GM23248 (cell line): ENCODE measurements at regions not wholly inside any gene's neighbourhood (a gene's known extent, or its start where the extent isn't known, plus 50 kb on each side); places are given as distances from the start of the nearest gene placed in this dataset.

Experiments used
- DNase-seq: peaks from one replicate; pipeline ENCODE4 v3.0.0-alpha.2; 2015
- H2AFZ ChIP-seq: fragments of 200-600 bp; sonication (generic); 2 replicates; pipeline ENCODE4 v1.6.1; 2016; ENCODE audit warnings: antibody characterized with exemption
- H3F3A ChIP-seq: fragments of 200-600 bp; sonication (generic); 2 replicates; pipeline ENCODE4 v1.6.1; 2016; ENCODE audit warnings: mild to moderate bottlenecking, antibody characterized with exemption, mixed run types; ENCODE audit not compliant: insufficient read depth
- H3K27ac ChIP-seq: fragments of 200-600 bp; sonication (generic); 2 replicates; pipeline ENCODE4 v1.5.1; 2016; ENCODE audit warnings: mild to moderate bottlenecking
- H3K27me3 ChIP-seq: fragments of 200-600 bp; sonication (generic); replicated peaks from 2 replicates; pipeline ENCODE4 v1.6.1; 2016; ENCODE audit warnings: mild to moderate bottlenecking; ENCODE audit not compliant: insufficient read depth
- H3K36me3 ChIP-seq: fragments of 200-600 bp; sonication (generic); 2 replicates; pipeline ENCODE4 v1.6.1; 2016; ENCODE audit warnings: low read depth, mild to moderate bottlenecking
- H3K4me1 ChIP-seq: fragments of 200-600 bp; sonication (generic); 2 replicates; pipeline ENCODE4 v1.6.1; 2016; ENCODE audit warnings: mild to moderate bottlenecking; ENCODE audit not compliant: insufficient read depth
- H3K4me2 ChIP-seq: fragments of 200-600 bp; sonication (generic); one replicate; pipeline ENCODE4 v1.6.1; 2016; ENCODE audit warnings: mild to moderate bottlenecking; ENCODE audit not compliant: unreplicated experiment
- H3K4me3 ChIP-seq: fragments of 200-600 bp; sonication (generic); 2 replicates; pipeline ENCODE4 v1.5.1; 2016; ENCODE audit warnings: mild to moderate bottlenecking
- H3K79me2 ChIP-seq: fragments of 200-600 bp; sonication (generic); 2 replicates; pipeline ENCODE4 v1.6.1; 2016; ENCODE audit warnings: mild to moderate bottlenecking; ENCODE audit not compliant: insufficient read depth
- H3K9ac ChIP-seq: fragments of 200-600 bp; sonication (generic); 2 replicates; pipeline ENCODE4 v1.6.1; 2016; ENCODE audit warnings: mild to moderate bottlenecking
- H3K9me2 ChIP-seq: fragments of 200-600 bp; sonication (generic); 2 replicates; pipeline ENCODE4 v1.6.1; 2016; ENCODE audit warnings: mixed run types, mild to moderate bottlenecking, moderate library complexity; ENCODE audit not compliant: insufficient read depth
- H3K9me3 ChIP-seq: fragments of 200-600 bp; sonication (generic); one replicate; pipeline ENCODE4 v1.6.1; 2017; ENCODE audit warnings: low read depth
- H4K20me1 ChIP-seq: fragments of 200-600 bp; sonication (generic); 2 replicates; pipeline ENCODE4 v1.6.0; 2016; ENCODE audit not compliant: insufficient read depth
- EZH2 ChIP-seq: fragments of 200-600 bp; sonication (generic); IDR thresholded peaks from 2 replicates; pipeline ENCODE4 v1.6.1; 2018; ENCODE audit warnings: antibody characterized with exemption, mild to moderate bottlenecking; ENCODE audit not compliant: insufficient read depth, poor library complexity, severe bottlenecking
- EZH2phosphoT487 ChIP-seq: fragments of 200-600 bp; sonication (generic); IDR thresholded peaks from 2 replicates; pipeline ENCODE4 v1.6.1; 2018; ENCODE audit warnings: antibody characterized with exemption, moderate library complexity, mild to moderate bottlenecking, low read depth; ENCODE audit not compliant: insufficient read depth
- WGBS, 2 experiments: methylation state at CpG; one replicate each; pipeline ENCODE4 v1.1.6; 2015 to 2017; ENCODE audit warnings: low lambda C conversion rate in 2 of 2, low coverage in 1 of 2; ENCODE audit errors: missing lambda C conversion rate in 2 of 2; 5-methylcytosine and 5-hydroxymethylcytosine counted together
- in situ Hi-C: fragments of 300-500 bp; cut with MboI; formaldehyde crosslinking; loops from 2 replicates; pipeline ENCODE4 v1.15.0; 2020

DNA sequence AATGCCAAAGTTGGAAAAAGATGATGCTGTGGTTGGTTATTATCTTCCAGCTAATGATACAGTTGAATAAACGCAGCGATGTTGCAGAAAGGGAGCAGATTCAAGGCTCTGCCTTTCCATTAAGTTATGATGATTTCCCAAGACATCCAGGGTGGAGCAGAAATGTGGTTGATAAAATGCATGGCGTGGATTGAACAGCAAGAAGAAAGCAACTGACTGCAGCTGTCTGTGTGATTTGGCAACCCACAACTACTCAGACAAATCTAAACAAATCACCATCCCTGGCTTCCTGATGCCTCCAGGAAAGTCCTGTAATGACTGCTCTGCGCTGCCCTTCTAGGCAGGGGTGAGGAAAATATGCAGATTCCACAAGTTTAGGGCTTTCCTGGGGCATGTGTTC, 166.3 kb downstream of the NRP2 start:
- 2 to 4% methylated on average over 4 of the region's 4 CpGs for WGBS, 2 experiments
- no peak overlapping the region for H3K4me2 ChIP-seq
- in situ Hi-C loops: no loop called here

More for the DNA sequence above, 166.3 kb downstream of the NRP2 start:
- Histone ChIP-seq H3K36me3 (no peaks in the 10 kb centered on the region), H3F3A (no peaks in the 10 kb centered on the region), H3K9me2 (no peaks in the 10 kb centered on the region), H3K79me2 (no peaks in the 10 kb centered on the region), H4K20me1 (no peaks in the 10 kb centered on the region), H3K9me3 (no peaks in the 10 kb centered on the region), H2AFZ (no peak overlapping the region), H3K27me3 (peaks cover 4% of the 10 kb centered on the region), H3K4me3 (no peak overlapping the region), H3K27ac (no peak overlapping the region), H3K9ac (no peak overlapping the region), H3K4me1 (no peaks in the 10 kb centered on the region)
- peak; percentile 44 for DNase-seq
- TF ChIP-seq EZH2phosphoT487 (no peak), EZH2 (no peak)
